B cell (primary cell): ENCODE measurements at regions not wholly inside any gene's neighbourhood (a gene's known extent, or its start where the extent isn't known, plus 50 kb on each side); places are given as distances from the start of the nearest gene placed in this dataset.

Experiments
- ATAC-seq: fragments of 200-7000 bp; cut with Tn5 transposase; one replicate; pipeline ENCODE4 v1.10.0; 2021; ENCODE audit warnings: low read depth, mild to moderate bottlenecking, moderate number of reproducible peaks, moderate library complexity
- CTCF ChIA-PET: fragments of 350-600 bp; sonication (Branson Sonifier 250); formaldehyde crosslinking; loops from one replicate; lab custom pipeline; 2021; ENCODE audit warnings: antibody characterized with exemption, inconsistent platforms; lab: Charles Lee
- POLR2A ChIA-PET: fragments of 350-600 bp; sonication (Branson Sonifier 250); formaldehyde crosslinking; loops from one replicate; lab custom pipeline; 2021; ENCODE audit warnings: antibody characterized with exemption; lab: Charles Lee
- DNase-seq: peaks from one replicate; pipeline ENCODE4 v3.0.0; 2013
- H2AFZ ChIP-seq: 2 replicates; pipeline ENCODE4 v1.6.1; 2012; ENCODE audit warnings: mild to moderate bottlenecking, low read depth, low read length; ENCODE audit not compliant: insufficient read depth, poor library complexity, severe bottlenecking
- H3K27ac ChIP-seq, 2 donors: 1 replicate in 1 of 2; 2 replicates in 1 of 2; pipeline ENCODE4 v1.5.1; 2012 to 2013; ENCODE audit warnings: low read length in 2 of 2, mild to moderate bottlenecking in 2 of 2, moderate library complexity in 1 of 2
- H3K27me3 ChIP-seq, 4 experiments: fragments of 200-600 bp in 1 of 4; sonication (generic) in 1 of 4; replicated peaks in 1 of 4; 1 replicate in 2 of 4; 2 replicates in 2 of 4; pipeline versions ENCODE4 v1.6.1 to v1.7.0; 2013 to 2016; ENCODE audit warnings: low read length in 3 of 4, mild to moderate bottlenecking in 2 of 4, mixed read lengths in 1 of 4, moderate library complexity in 1 of 4; ENCODE audit not compliant: insufficient read depth in 4 of 4, control insufficient read depth in 3 of 4; ENCODE audit errors: control extremely low read depth in 1 of 4
- H3K36me3 ChIP-seq, 2 experiments: replicated peaks in 1 of 2; 1 replicate in 1 of 2; 2 replicates in 1 of 2; pipeline versions ENCODE4 v1.6.1 to v1.7.1; 2013; ENCODE audit warnings: low read length in 1 of 2; ENCODE audit not compliant: insufficient read depth in 2 of 2, control insufficient read depth in 1 of 2; ENCODE audit errors: control extremely low read depth in 1 of 2, extremely low read depth in 1 of 2
- H3K4me1 ChIP-seq, 2 donors: fragments of 200-600 bp in 1 of 2; sonication (generic) in 1 of 2; 1 replicate in 1 of 2; 2 replicates in 1 of 2; pipeline versions ENCODE4 v1.5.1 to v1.6.1; 2013 to 2017; ENCODE audit warnings: low read length in 2 of 2; ENCODE audit not compliant: control insufficient read depth in 2 of 2, insufficient read depth in 2 of 2
- H3K4me2 ChIP-seq: replicated peaks from 2 replicates; pipeline ENCODE3; 2012; ENCODE audit warnings: mild to moderate bottlenecking, low read depth, low read length; ENCODE audit not compliant: poor library complexity, severe bottlenecking
- H3K4me3 ChIP-seq, 5 experiments: fragments of 200-600 bp in 1 of 5; sonication (generic) in 1 of 5; 1 replicate in 3 of 5; 2 replicates in 2 of 5; pipeline versions ENCODE4 v1.5.1 to v1.7.0; 2011 to 2016; ENCODE audit warnings: low read length in 4 of 5, mild to moderate bottlenecking in 4 of 5, low read depth in 2 of 5, control low read depth in 1 of 5, moderate library complexity in 1 of 5; ENCODE audit not compliant: insufficient read depth in 1 of 5; ENCODE audit errors: control extremely low read depth in 1 of 5, extremely low read depth in 1 of 5
- H3K79me2 ChIP-seq: fragments of 200-600 bp; sonication (generic); one replicate; pipeline ENCODE4 v1.6.0; 2016; ENCODE audit warnings: low read length; ENCODE audit not compliant: control insufficient read depth, insufficient read depth
- H3K9ac ChIP-seq: fragments of 200-600 bp; sonication (generic); 2 replicates; pipeline ENCODE4 v1.6.1; 2017; ENCODE audit warnings: mild to moderate bottlenecking, low read length, moderate library complexity
- H3K9me3 ChIP-seq, 3 donors: one replicate each; pipeline versions ENCODE4 v1.6.1 to v1.7.1; 2013; ENCODE audit warnings: low read length in 2 of 3; ENCODE audit not compliant: control insufficient read depth in 2 of 3, insufficient read depth in 1 of 3; ENCODE audit errors: control extremely low read depth in 1 of 3
- H4K20me1 ChIP-seq: 2 replicates; pipeline ENCODE4 v1.6.0; 2012; ENCODE audit warnings: mild to moderate bottlenecking, low read length; ENCODE audit not compliant: insufficient read depth, control insufficient read depth, poor library complexity, severe bottlenecking
- H3K27ac Mint-ChIP-seq: one replicate; pipeline ENCODE4 v1.8.0; 2021; ENCODE audit warnings: mixed read lengths
- H3K27me3 Mint-ChIP-seq: one replicate; pipeline ENCODE4 v1.8.0; 2021; ENCODE audit warnings: mixed read lengths
- H3K4me1 Mint-ChIP-seq: one replicate; pipeline ENCODE4 v1.8.0; 2021; ENCODE audit warnings: mixed read lengths
- H3K4me3 Mint-ChIP-seq: one replicate; pipeline ENCODE4 v1.8.0; 2021; ENCODE audit warnings: mixed read lengths
- H3K9me3 Mint-ChIP-seq: one replicate; pipeline ENCODE4 v1.8.0; 2022; ENCODE audit warnings: mixed read lengths; ENCODE audit not compliant: insufficient read depth
- CTCF ChIP-seq: fragments of 200-600 bp; IDR thresholded peaks from one replicate; pipeline ENCODE4 v1.8.0; 2022; ENCODE audit warnings: antibody characterized with exemption, mild to moderate bottlenecking
- EZH2 ChIP-seq: IDR thresholded peaks from 2 replicates; pipeline ENCODE4 v1.6.1; 2012; ENCODE audit warnings: borderline replicate concordance, low read depth, mild to moderate bottlenecking, moderate library complexity, low read length; ENCODE audit not compliant: insufficient read depth, poor library complexity, severe bottlenecking
- WGBS: methylation state at CpG from one replicate; pipeline ENCODE4 v1.1.5; 2013; ENCODE audit warnings: missing lambda C conversion rate; ENCODE audit not compliant: insufficient coverage; 5-methylcytosine and 5-hydroxymethylcytosine counted together
- intact Hi-C: fragments of 100-400 bp; cut with micrococcal nuclease; formaldehyde crosslinking; loops from one replicate; pipeline ENCODE4 v1.10.0; 2022

GRCh38 chr2:77831471-77831870 is 309.3 kb upstream of the LRRTM4 start:
- Histone ChIP-seq H3K27me3 (no peaks in the 10 kb centered on the region), H3K79me2 (no peaks in the 10 kb centered on the region), H2AFZ (no peak overlapping the region), H3K4me3 (no peak overlapping the region), H3K4me1 (no peaks in the 10 kb centered on the region), H4K20me1 (no peaks in the 10 kb centered on the region), H3K27ac (no peak overlapping the region), H3K4me2 (no peak overlapping the region), H3K9ac (no peak overlapping the region), H3K9me3 (peaks cover 0 to 8% (median 8%) of the 10 kb centered on the region in 3 donors), H3K36me3 (no peaks in the 10 kb centered on the region)
- peaks cover 6% of the 10 kb centered on the region for H3K9me3 Mint-ChIP-seq
- POLR2A ChIA-PET, result no interaction called here
- no peaks in the 10 kb centered on the region for H3K4me1 Mint-ChIP-seq
- TF ChIP-seq EZH2 (no peak), CTCF (no peak)
- CTCF ChIA-PET, result no interaction called here
- WGBS, result no CpG with 5 or more reads among the region's 1 CpG
- no peaks in the 10 kb centered on the region for H3K27me3 Mint-ChIP-seq
- no peak for DNase-seq
- intact Hi-C loops, result no loop called here
- H3K4me3 Mint-ChIP-seq, result no peak overlapping the region
- no peak for ATAC-seq
- no peak overlapping the region for H3K27ac Mint-ChIP-seq

GRCh38 chr2:77831898-77832297 is 309.7 kb upstream of the LRRTM4 start:
- no peak overlapping the region for H3K27ac Mint-ChIP-seq
- CTCF ChIA-PET, result no interaction called here
- POLR2A ChIA-PET, result no interaction called here

More at GRCh38 chr2:77831898-77832297, 309.7 kb upstream of the LRRTM4 start:
- Histone ChIP-seq H3K4me2 (no peak overlapping the region), H4K20me1 (no peaks in the 10 kb centered on the region), H3K36me3 (no peaks in the 10 kb centered on the region), H3K27me3 (no peaks in the 10 kb centered on the region), H3K9ac (no peak overlapping the region), H3K9me3 (peaks cover 0 to 8% (median 8%) of the 10 kb centered on the region in 3 donors), H3K4me1 (no peaks in the 10 kb centered on the region), H2AFZ (no peak overlapping the region), H3K79me2 (no peaks in the 10 kb centered on the region), H3K27ac (no peak overlapping the region), H3K4me3 (no peak overlapping the region)
- WGBS, result 56% methylated on average over 1 of the region's 1 CpG
- no peaks in the 10 kb centered on the region for H3K27me3 Mint-ChIP-seq
- peaks cover 6% of the 10 kb centered on the region for H3K9me3 Mint-ChIP-seq
- no peak for DNase-seq
- no peaks in the 10 kb centered on the region for H3K4me1 Mint-ChIP-seq
- H3K4me3 Mint-ChIP-seq, result no peak overlapping the region
- ATAC-seq, result no peak
- no peak for TF ChIP-seq EZH2
- no peak for TF ChIP-seq CTCF
- intact Hi-C loops, result no loop called here
